ENCODE measurements at regions not wholly inside any gene's neighbourhood (a gene's known extent, or its start where the extent isn't known, plus 50 kb on each side); places are given as distances from the start of the nearest gene placed in this dataset.

DNA sequence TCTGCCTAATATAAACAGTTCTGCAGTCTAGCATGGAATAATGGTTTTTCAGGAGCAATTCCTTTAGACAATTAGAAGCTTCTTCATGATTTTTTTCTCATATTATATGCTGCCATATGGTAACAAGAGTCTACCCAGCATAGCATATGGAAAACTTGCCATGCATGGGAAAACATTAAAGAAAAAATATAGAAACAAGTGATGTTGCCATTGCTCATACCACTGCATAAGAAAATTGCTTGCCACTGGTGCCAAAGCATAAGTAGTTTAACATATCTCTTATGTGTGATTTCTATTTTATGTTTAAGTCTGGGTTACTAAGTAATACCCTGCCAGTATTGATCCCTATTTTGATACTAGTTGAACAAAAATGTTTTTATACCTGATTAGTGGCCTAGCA, 171.2 kb downstream of the CCDC59 start:
- H3K4me1 Mint-ChIP-seq = no peaks in the 10 kb centered on the region
- peaks cover 8% of the 10 kb centered on the region for H3K9me3 Mint-ChIP-seq
- ATAC-seq (replicated peaks) = no peak
- no peaks in the 10 kb centered on the region for H3K36me3 Mint-ChIP-seq (ENCODE audit: low read depth)
- no peak overlapping the region for H3K4me3 Mint-ChIP-seq
- no peak overlapping the region for H3K27ac Mint-ChIP-seq
- no peaks in the 10 kb centered on the region for H3K27me3 Mint-ChIP-seq

- Mint-ChIP-seq H3K27me3 (no peaks in the 10 kb centered on the region), H3K9me3 (peaks cover 8% of the 10 kb centered on the region), H3K4me3 (no peak overlapping the region), H3K4me1 (no peaks in the 10 kb centered on the region), H3K27ac (no peak overlapping the region), H3K36me3 (ENCODE audit: low read depth) (no peaks in the 10 kb centered on the region)
- no peak for ATAC-seq (replicated peaks)
Measured at GRCh38 chr12:82186282-82186681, 171.9 kb downstream of the CCDC59 start.

- no peaks in the 10 kb centered on the region for H3K4me1 Mint-ChIP-seq
- no peak overlapping the region for H3K4me3 Mint-ChIP-seq
- peaks cover 8% of the 10 kb centered on the region for H3K9me3 Mint-ChIP-seq
- no peak for ATAC-seq (replicated peaks)
- no peaks in the 10 kb centered on the region for H3K36me3 Mint-ChIP-seq (ENCODE audit: low read depth)
- H3K27ac Mint-ChIP-seq = no peak overlapping the region
- H3K27me3 Mint-ChIP-seq = no peaks in the 10 kb centered on the region
Measured at GRCh38 chr12:82184844-82185243, 173.3 kb downstream of the CCDC59 start.

GRCh38 chr12:82182601-82183190, 175.5 kb downstream of the CCDC59 start:
- Mint-ChIP-seq H3K4me1 (no peaks in the 10 kb centered on the region), H3K27me3 (no peaks in the 10 kb centered on the region), H3K9me3 (peaks cover 5% of the 10 kb centered on the region), H3K36me3 (ENCODE audit: low read depth) (no peaks in the 10 kb centered on the region), H3K4me3 (no peak overlapping the region), H3K27ac (no peak overlapping the region)
- ATAC-seq (replicated peaks) = no peak

DNA sequence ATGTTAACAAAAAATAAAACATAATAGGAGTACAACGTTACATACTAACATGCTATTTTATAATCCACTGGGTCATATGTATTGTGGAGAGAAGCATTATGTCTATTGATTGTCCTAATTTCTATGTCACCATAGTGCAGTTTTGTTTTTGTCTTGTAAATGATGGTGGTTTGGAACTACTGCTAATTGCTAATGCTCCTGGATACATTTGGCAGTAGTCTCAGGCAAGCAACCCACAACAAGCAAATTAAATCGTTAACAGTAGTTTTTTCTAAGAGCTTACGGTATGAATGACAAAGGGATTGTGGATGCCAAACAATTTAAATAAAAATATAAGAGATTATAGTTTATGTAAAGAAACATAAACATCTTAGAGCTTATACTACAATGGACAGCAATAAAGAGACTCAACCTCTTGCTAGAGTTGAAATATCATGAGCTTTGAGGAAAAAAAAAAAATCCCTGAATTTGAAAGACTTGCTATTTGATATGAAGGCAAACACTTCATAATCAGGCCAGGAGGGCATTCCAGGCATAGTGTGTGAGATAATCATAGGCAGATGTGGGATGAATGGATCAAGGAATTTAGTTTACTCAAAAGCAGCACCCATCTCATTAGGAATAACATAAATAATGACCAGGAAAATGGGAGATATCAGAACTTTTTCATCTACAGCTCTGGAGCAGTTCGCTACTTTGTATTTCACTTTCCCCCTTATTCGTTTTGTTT, 181.3 kb downstream of the CCDC59 start:
- ATAC-seq (replicated peaks) = no peak
- Mint-ChIP-seq H3K27ac (no peak overlapping the region), H3K36me3 (ENCODE audit: low read depth) (no peaks in the 10 kb centered on the region), H3K4me1 (no peaks in the 10 kb centered on the region), H3K27me3 (no peaks in the 10 kb centered on the region), H3K9me3 (no peaks in the 10 kb centered on the region), H3K4me3 (no peak overlapping the region)

GRCh38 chr12:82176026-82176425, 182.2 kb downstream of the CCDC59 start:
- Mint-ChIP-seq H3K36me3 (ENCODE audit: low read depth) (no peaks in the 10 kb centered on the region), H3K4me1 (no peaks in the 10 kb centered on the region), H3K27ac (no peak overlapping the region), H3K27me3 (no peaks in the 10 kb centered on the region), H3K9me3 (no peaks in the 10 kb centered on the region), H3K4me3 (no peak overlapping the region)
- ATAC-seq (replicated peaks) = no peak

- Mint-ChIP-seq H3K4me1 (no peaks in the 10 kb centered on the region), H3K27ac (no peak overlapping the region), H3K4me3 (no peak overlapping the region), H3K27me3 (no peaks in the 10 kb centered on the region), H3K36me3 (ENCODE audit: low read depth) (no peaks in the 10 kb centered on the region), H3K9me3 (no peaks in the 10 kb centered on the region)
- ATAC-seq (replicated peaks) = no peak
Measured at GRCh38 chr12:82174936-82175335, 183.3 kb downstream of the CCDC59 start.

GRCh38 chr12:82174383-82174782, 183.8 kb downstream of the CCDC59 start:
- H3K4me3 Mint-ChIP-seq = no peak overlapping the region
- no peaks in the 10 kb centered on the region for H3K27me3 Mint-ChIP-seq

DNA sequence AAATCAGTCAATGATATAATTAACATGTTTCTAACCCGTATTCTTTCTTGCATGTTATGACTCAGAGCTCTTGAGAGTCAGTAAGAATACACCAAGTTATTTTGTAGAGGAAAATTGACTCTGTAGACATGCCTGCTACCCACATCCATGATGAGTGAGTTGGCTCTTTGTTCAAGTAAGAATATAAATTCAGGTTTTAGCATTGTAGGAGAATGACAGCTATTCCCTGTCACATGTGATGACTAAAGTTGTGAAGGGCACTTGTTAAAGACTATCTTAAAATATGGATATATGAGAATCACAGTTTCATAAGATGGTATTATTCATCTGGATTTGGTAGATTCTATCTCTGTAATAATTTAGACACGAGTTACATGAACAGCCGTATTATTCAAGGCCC, 209.1 kb downstream of the CCDC59 start:
- Mint-ChIP-seq H3K36me3 (ENCODE audit: low read depth) (no peaks in the 10 kb centered on the region), H3K4me3 (no peak overlapping the region), H3K4me1 (no peaks in the 10 kb centered on the region), H3K9me3 (peaks cover 4% of the 10 kb centered on the region), H3K27me3 (no peaks in the 10 kb centered on the region), H3K27ac (no peak overlapping the region)
- no peak for ATAC-seq (replicated peaks)

More at GRCh38 chr12:82174383-82174782, 183.8 kb downstream of the CCDC59 start:
- H3K9me3 Mint-ChIP-seq = no peaks in the 10 kb centered on the region
- no peaks in the 10 kb centered on the region for H3K36me3 Mint-ChIP-seq (ENCODE audit: low read depth)
- no peak overlapping the region for H3K27ac Mint-ChIP-seq
- ATAC-seq (replicated peaks) = no peak
- H3K4me1 Mint-ChIP-seq = no peaks in the 10 kb centered on the region

DNA sequence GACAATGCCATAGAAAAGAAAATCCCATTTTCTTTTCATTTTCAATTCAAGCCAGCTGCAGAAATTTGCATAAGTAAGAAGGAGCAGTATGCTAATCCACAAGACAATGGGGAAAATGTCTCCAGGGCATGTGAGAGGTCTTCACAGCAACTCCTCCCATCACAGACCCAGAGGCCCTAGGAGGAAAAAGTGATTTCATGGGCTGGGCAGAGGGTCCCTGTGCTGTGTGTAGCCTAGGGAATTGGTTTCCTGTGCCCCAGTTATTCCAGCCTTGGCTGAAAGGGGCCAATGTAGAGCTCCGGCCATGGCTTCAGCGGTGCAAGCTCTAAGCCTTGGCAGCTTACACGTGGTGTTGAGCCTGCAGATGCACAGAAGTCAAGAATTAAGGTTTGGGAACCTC, 211.4 kb downstream of the CCDC59 start:
- no peak for ATAC-seq (replicated peaks)
- Mint-ChIP-seq H3K4me3 (no peak overlapping the region), H3K27me3 (no peaks in the 10 kb centered on the region)

DNA sequence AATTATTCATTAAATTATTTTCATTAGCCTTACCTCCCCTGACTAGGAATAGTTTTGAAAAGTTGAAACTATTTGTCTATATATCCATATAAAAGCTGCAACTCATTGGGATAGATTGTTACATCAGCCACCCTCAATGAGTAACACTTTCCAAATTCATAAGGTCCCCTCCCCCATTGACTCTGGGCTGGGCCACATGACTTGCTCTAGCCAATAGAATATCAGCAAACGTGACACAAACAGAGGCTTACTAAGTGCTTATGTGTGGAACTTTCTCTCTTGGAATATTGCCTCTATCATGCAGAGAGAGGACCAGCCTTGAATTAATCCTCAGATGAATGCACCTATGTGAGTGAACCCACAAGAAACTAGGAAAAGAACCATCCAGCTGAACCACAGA, 213.7 kb downstream of the CCDC59 start:
- no peaks in the 10 kb centered on the region for H3K4me1 Mint-ChIP-seq
- ATAC-seq (replicated peaks) = peak; percentile 9

More for the DNA sequence above, 211.4 kb downstream of the CCDC59 start:
- no peaks in the 10 kb centered on the region for H3K36me3 Mint-ChIP-seq (ENCODE audit: low read depth)
- H3K4me1 Mint-ChIP-seq = no peaks in the 10 kb centered on the region
- H3K27ac Mint-ChIP-seq = no peak overlapping the region
- H3K9me3 Mint-ChIP-seq = peaks cover 4% of the 10 kb centered on the region

GRCh38 chr12:82132390-82132789, 225.8 kb downstream of the CCDC59 start:
- no peaks in the 10 kb centered on the region for H3K36me3 Mint-ChIP-seq (ENCODE audit: low read depth)
- no peaks in the 10 kb centered on the region for H3K27me3 Mint-ChIP-seq
- peaks cover 3% of the 10 kb centered on the region for H3K9me3 Mint-ChIP-seq
- no peak for ATAC-seq (replicated peaks)
- no peaks in the 10 kb centered on the region for H3K4me1 Mint-ChIP-seq
- no peak overlapping the region for H3K4me3 Mint-ChIP-seq
- no peak overlapping the region for H3K27ac Mint-ChIP-seq

More for the DNA sequence above, 213.7 kb downstream of the CCDC59 start:
- Mint-ChIP-seq H3K4me3 (no peak overlapping the region), H3K36me3 (ENCODE audit: low read depth) (no peaks in the 10 kb centered on the region), H3K27me3 (no peaks in the 10 kb centered on the region), H3K9me3 (peaks cover 4% of the 10 kb centered on the region), H3K27ac (no peak overlapping the region)

- Mint-ChIP-seq H3K27me3 (no peaks in the 10 kb centered on the region), H3K27ac (no peak overlapping the region), H3K9me3 (no peaks in the 10 kb centered on the region), H3K4me1 (no peaks in the 10 kb centered on the region), H3K36me3 (ENCODE audit: low read depth) (no peaks in the 10 kb centered on the region), H3K4me3 (no peak overlapping the region)
- no peak for ATAC-seq (replicated peaks)
Measured at GRCh38 chr12:82130762-82131161, 227.4 kb downstream of the CCDC59 start.

DNA sequence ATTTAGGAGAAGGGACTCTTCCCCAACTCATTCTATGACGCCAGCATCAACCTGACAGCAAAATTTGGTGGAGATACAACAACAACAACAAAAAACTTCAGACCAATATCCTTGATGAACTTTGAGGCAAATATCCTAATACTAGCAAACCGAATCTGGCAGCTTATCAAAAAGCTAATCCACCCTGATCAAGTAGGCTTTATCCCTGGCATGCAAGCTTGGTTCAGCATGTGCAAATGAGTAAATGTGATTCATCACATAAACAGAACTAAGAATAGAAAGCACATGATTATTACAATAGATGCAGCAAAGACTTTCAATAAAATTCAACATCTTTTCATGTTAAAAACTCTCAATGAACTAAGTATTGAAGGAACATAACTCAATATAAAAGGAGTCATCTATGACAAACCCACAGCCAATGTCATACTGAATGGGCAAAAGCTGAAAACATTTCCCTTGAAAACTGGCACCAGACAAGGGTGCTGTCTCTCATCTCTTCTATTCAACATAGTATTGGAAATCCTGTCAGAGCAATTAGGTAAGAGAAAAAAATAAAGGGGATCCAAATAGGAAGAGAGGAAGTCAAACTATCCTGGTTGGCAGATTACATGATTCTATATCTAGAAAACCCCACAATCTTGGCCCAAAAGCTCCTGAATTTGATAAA, 233.3 kb downstream of the CCDC59 start:
- H3K9me3 Mint-ChIP-seq = no peaks in the 10 kb centered on the region
- no peaks in the 10 kb centered on the region for H3K4me1 Mint-ChIP-seq
- ATAC-seq (replicated peaks) = no peak
- H3K27me3 Mint-ChIP-seq = peaks cover 4% of the 10 kb centered on the region
- H3K4me3 Mint-ChIP-seq = no peak overlapping the region
- H3K27ac Mint-ChIP-seq = no peak overlapping the region
- H3K36me3 Mint-ChIP-seq (ENCODE audit: low read depth) = no peaks in the 10 kb centered on the region

- H3K27me3 Mint-ChIP-seq = peaks cover 4% of the 10 kb centered on the region
- no peaks in the 10 kb centered on the region for H3K4me1 Mint-ChIP-seq
- no peak for ATAC-seq (replicated peaks)
- H3K4me3 Mint-ChIP-seq = no peak overlapping the region
- no peaks in the 10 kb centered on the region for H3K9me3 Mint-ChIP-seq
- no peak overlapping the region for H3K27ac Mint-ChIP-seq
- no peaks in the 10 kb centered on the region for H3K36me3 Mint-ChIP-seq (ENCODE audit: low read depth)
Measured at GRCh38 chr12:82121545-82121944, 236.6 kb downstream of the CCDC59 start.
